DOHH2 (cell line): ENCODE measurements at regions not wholly inside any gene's neighbourhood (a gene's known extent, or its start where the extent isn't known, plus 50 kb on each side); places are given as distances from the start of the nearest gene placed in this dataset.

ENCODE experiments used
- H3F3A ChIP-seq: fragments of 200-600 bp; sonication (generic), shearing (Covaris generic); 2 replicates; pipeline ENCODE4 v1.6.0; 2016; ENCODE audit warnings: antibody characterized with exemption, mild to moderate bottlenecking; ENCODE audit not compliant: control insufficient read depth, insufficient read depth
- H3K27ac ChIP-seq: fragments of 200-600 bp; sonication (generic); 2 replicates; pipeline ENCODE4 v1.5.1; 2014; ENCODE audit warnings: low read depth, mild to moderate bottlenecking, low read length, moderate library complexity
- H3K27me3 ChIP-seq: fragments of 200-600 bp; sonication (generic); 2 replicates; pipeline ENCODE4 v1.6.1; 2014; ENCODE audit warnings: mild to moderate bottlenecking, low read length, mixed read lengths; ENCODE audit not compliant: control insufficient read depth
- H3K36me3 ChIP-seq: fragments of 200-600 bp; sonication (generic); 2 replicates; pipeline ENCODE4 v1.6.1; 2014; ENCODE audit warnings: mild to moderate bottlenecking, low read length, moderate library complexity, mixed read lengths; ENCODE audit not compliant: control insufficient read depth
- H3K4me1 ChIP-seq: fragments of 200-600 bp; sonication (generic); 2 replicates; pipeline ENCODE4 v1.6.1; 2014; ENCODE audit warnings: mild to moderate bottlenecking, low read length, mixed read lengths; ENCODE audit not compliant: control insufficient read depth
- H3K4me2 ChIP-seq: fragments of 200-600 bp; sonication (generic); 2 replicates; pipeline ENCODE4 v1.6.0; 2014; ENCODE audit warnings: mild to moderate bottlenecking, low read length, moderate library complexity
- H3K4me3 ChIP-seq: fragments of 200-600 bp; sonication (generic); 2 replicates; pipeline ENCODE4 v1.5.1; 2014; ENCODE audit warnings: mild to moderate bottlenecking, low read length, mixed read lengths
- H3K79me2 ChIP-seq: fragments of 200-600 bp; sonication (generic); 2 replicates; pipeline ENCODE4 v1.6.1; 2014; ENCODE audit warnings: mild to moderate bottlenecking, low read length, mixed read lengths; ENCODE audit not compliant: control insufficient read depth
- H3K9me2 ChIP-seq: fragments of 200-600 bp; sonication (generic); replicated peaks from 2 replicates; pipeline ENCODE4 v1.6.1; 2014; ENCODE audit warnings: mild to moderate bottlenecking, low read length, mixed read lengths; ENCODE audit not compliant: control insufficient read depth
- H3K9me3 ChIP-seq: fragments of 200-600 bp; sonication (generic); 2 replicates; pipeline ENCODE4 v1.6.1; 2014; ENCODE audit warnings: antibody characterized with exemption, low read length, mixed read lengths; ENCODE audit not compliant: control insufficient read depth, insufficient read depth
- H4K20me1 ChIP-seq: fragments of 200-600 bp; sonication (generic); 2 replicates; pipeline ENCODE4 v1.6.0; 2014; ENCODE audit warnings: low read depth, mild to moderate bottlenecking, antibody characterized with exemption, low read length, moderate library complexity; ENCODE audit not compliant: control insufficient read depth, insufficient read depth
- EZH2phosphoT487 ChIP-seq: fragments of 200-600 bp; sonication (generic); IDR thresholded peaks from 2 replicates; pipeline ENCODE4 v1.6.1; 2017; ENCODE audit warnings: borderline replicate concordance, mild to moderate bottlenecking, antibody characterized with exemption, low read length, moderate library complexity, mixed read lengths
- TF ChIP-seq, protein P1 (sequence below): fragments of 200-600 bp; sonication (generic); IDR thresholded peaks from one replicate; pipeline ENCODE4 v1.5.1; 2014; ENCODE audit warnings: antibody characterized with exemption, mild to moderate bottlenecking, low read depth, low read length; ENCODE audit not compliant: poor library complexity, severe bottlenecking

GRCh38 chr2:45167920-45168629 lies 158.8 kb upstream of the SIX2 start:
- no peaks in the 10 kb centered on the region for H4K20me1 ChIP-seq
- no peaks in the 10 kb centered on the region for H3K4me1 ChIP-seq
- no peak for TF ChIP-seq EZH2phosphoT487
- TF ChIP-seq, protein P1, sequence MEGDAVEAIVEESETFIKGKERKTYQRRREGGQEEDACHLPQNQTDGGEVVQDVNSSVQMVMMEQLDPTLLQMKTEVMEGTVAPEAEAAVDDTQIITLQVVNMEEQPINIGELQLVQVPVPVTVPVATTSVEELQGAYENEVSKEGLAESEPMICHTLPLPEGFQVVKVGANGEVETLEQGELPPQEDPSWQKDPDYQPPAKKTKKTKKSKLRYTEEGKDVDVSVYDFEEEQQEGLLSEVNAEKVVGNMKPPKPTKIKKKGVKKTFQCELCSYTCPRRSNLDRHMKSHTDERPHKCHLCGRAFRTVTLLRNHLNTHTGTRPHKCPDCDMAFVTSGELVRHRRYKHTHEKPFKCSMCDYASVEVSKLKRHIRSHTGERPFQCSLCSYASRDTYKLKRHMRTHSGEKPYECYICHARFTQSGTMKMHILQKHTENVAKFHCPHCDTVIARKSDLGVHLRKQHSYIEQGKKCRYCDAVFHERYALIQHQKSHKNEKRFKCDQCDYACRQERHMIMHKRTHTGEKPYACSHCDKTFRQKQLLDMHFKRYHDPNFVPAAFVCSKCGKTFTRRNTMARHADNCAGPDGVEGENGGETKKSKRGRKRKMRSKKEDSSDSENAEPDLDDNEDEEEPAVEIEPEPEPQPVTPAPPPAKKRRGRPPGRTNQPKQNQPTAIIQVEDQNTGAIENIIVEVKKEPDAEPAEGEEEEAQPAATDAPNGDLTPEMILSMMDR: no peak
- H3K4me2 ChIP-seq: no peak overlapping the region
- no peaks in the 10 kb centered on the region for H3K27me3 ChIP-seq
- H3K9me2 ChIP-seq: no peaks in the 10 kb centered on the region
- H3K79me2 ChIP-seq: no peaks in the 10 kb centered on the region
- no peak overlapping the region for H3K27ac ChIP-seq
- peaks cover 4% of the 10 kb centered on the region; the same call in 1 of the 2 replicates for H3K9me3 ChIP-seq
- H3F3A ChIP-seq: no peaks in the 10 kb centered on the region
- no peak overlapping the region for H3K4me3 ChIP-seq
- H3K36me3 ChIP-seq: no peaks in the 10 kb centered on the region

DNA sequence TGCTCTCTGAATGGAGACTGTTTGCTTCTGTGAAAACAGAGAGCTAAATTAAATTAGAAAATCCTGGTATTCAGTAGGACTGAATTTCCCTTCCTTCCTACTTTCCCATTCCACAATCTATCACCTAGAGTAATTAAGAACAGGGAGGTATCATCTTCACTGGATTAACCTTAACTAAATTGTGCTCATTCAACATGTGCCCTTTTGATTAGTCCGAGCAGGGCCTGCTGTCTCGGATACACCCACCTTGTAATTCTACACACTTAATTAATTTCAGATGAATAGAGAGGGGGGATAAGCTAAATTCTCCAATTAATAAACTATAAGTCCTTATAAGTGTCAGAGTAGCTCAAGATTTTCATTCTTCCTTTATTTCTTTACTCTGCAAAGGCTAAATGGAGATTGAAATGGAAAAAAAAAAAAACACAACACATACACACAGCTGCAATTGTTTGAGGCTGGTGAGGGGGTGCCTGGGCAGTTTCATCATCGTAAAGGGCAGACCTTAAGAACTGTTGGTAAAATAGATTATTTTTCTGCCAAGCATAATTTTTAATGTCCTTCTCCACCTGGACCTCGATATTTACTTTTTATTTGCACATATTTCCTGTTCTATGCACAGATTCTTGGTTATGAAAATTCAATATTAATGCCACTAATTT lies 157.1 kb upstream of the SIX2 start:
- TF ChIP-seq, protein P1: no peak
- TF ChIP-seq EZH2phosphoT487: no peak
- Histone ChIP-seq H3K4me3 (no peak overlapping the region), H3K27me3 (peaks cover 4% of the 10 kb centered on the region; the same call in 1 of the 2 replicates), H3K79me2 (no peaks in the 10 kb centered on the region), H3F3A (no peaks in the 10 kb centered on the region), H3K9me3 (peaks cover 4% of the 10 kb centered on the region; the same call in 1 of the 2 replicates), H3K9me2 (no peaks in the 10 kb centered on the region), H3K36me3 (no peaks in the 10 kb centered on the region), H3K4me1 (no peaks in the 10 kb centered on the region), H3K4me2 (no peak overlapping the region), H3K27ac (no peak overlapping the region), H4K20me1 (no peaks in the 10 kb centered on the region)

DNA sequence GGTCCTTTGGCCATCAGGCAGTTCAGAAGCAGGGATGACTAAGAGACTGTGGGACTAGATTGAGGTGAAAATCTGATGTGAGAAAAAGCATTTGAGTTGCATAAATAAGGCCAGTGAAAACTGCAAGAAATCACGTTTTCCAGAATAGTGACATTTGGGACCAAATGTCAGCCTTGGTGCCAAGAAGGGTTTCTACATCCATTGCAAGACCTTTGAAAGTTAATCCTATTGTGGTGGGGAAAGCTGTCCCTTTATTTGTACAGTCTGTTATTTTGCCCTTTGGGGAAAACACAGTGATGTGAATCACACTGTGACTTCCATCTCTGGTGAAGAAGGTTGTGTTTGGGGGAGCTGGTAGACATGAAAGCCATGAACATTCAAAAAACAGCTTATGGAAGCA lies 153.5 kb upstream of the SIX2 start:
- Histone ChIP-seq H3K4me3 (no peak overlapping the region), H3K4me2 (no peak overlapping the region), H3F3A (no peaks in the 10 kb centered on the region), H3K9me2 (no peaks in the 10 kb centered on the region), H3K36me3 (no peaks in the 10 kb centered on the region), H4K20me1 (no peaks in the 10 kb centered on the region), H3K4me1 (no peaks in the 10 kb centered on the region), H3K9me3 (no peaks in the 10 kb centered on the region), H3K79me2 (no peaks in the 10 kb centered on the region), H3K27me3 (peaks cover 4% of the 10 kb centered on the region; the same call in 1 of the 2 replicates), H3K27ac (no peak overlapping the region)
- TF ChIP-seq EZH2phosphoT487: no peak
- TF ChIP-seq, protein P1: no peak
